H9 (cell line): ENCODE measurements at regions not wholly inside any gene's neighbourhood (a gene's known extent, or its start where the extent isn't known, plus 50 kb on each side); places are given as distances from the start of the nearest gene placed in this dataset.
A peak's percentile ranks its signal among the peaks of the same experiment; 100 is the strongest.

Source experiments
- DNase-seq: peaks from one replicate; pipeline ENCODE4 v3.0.0-alpha.2; 2017
- H2AFZ ChIP-seq: one replicate; pipeline ENCODE4 v1.6.1; 2013; ENCODE audit warnings: mild to moderate bottlenecking, low read length, control low read depth, moderate library complexity
- H2AK5ac ChIP-seq: 2 replicates; pipeline ENCODE4 v1.6.1; 2013; ENCODE audit warnings: low read length, control low read depth, mixed read lengths; ENCODE audit not compliant: insufficient read length
- H2BK120ac ChIP-seq: one replicate; pipeline ENCODE4 v1.6.1; 2013; ENCODE audit warnings: low read depth, mild to moderate bottlenecking, low read length, control low read depth, inconsistent platforms; ENCODE audit not compliant: poor library complexity, severe bottlenecking
- H2BK12ac ChIP-seq: 2 replicates; pipeline ENCODE4 v1.6.1; 2013; ENCODE audit warnings: low read length, control low read depth, mixed read lengths, low read depth; ENCODE audit not compliant: insufficient read length
- H2BK15ac ChIP-seq: 2 replicates; pipeline ENCODE4 v1.6.1; 2013; ENCODE audit warnings: low read depth, low read length, control low read depth
- H2BK20ac ChIP-seq: one replicate; pipeline ENCODE4 v1.6.1; 2013; ENCODE audit warnings: low read depth, mild to moderate bottlenecking, low read length, control low read depth, inconsistent platforms; ENCODE audit not compliant: poor library complexity, severe bottlenecking
- H2BK5ac ChIP-seq: 2 replicates; pipeline ENCODE4 v1.6.1; 2013; ENCODE audit warnings: low read length, control low read depth, mixed read lengths; ENCODE audit not compliant: insufficient read length
- H3K14ac ChIP-seq: 2 replicates; pipeline ENCODE4 v1.6.1; 2013; ENCODE audit warnings: low read length, control low read depth; ENCODE audit not compliant: insufficient read depth
- H3K18ac ChIP-seq: 2 replicates; pipeline ENCODE4 v1.6.1; 2013; ENCODE audit warnings: low read depth, mild to moderate bottlenecking, mixed read lengths, low read length, control low read depth; ENCODE audit not compliant: insufficient read length
- H3K23ac ChIP-seq: 2 replicates; pipeline ENCODE4 v1.6.1; 2013; ENCODE audit warnings: low read length, control low read depth, mixed read lengths, low read depth; ENCODE audit not compliant: insufficient read length
- H3K23me2 ChIP-seq: 2 replicates; pipeline ENCODE4 v1.6.1; 2013; ENCODE audit warnings: low read depth, mild to moderate bottlenecking, mixed read lengths, low read length, control low read depth; ENCODE audit not compliant: insufficient read length, poor library complexity, severe bottlenecking
- H3K27ac ChIP-seq: 2 replicates; pipeline ENCODE4 v1.5.1; 2013; ENCODE audit warnings: low read length, control low read depth, mixed read lengths, low read depth; ENCODE audit not compliant: insufficient read length
- H3K27me3 ChIP-seq: 2 replicates; pipeline ENCODE4 v1.6.1; 2013; ENCODE audit warnings: low read length, control low read depth, inconsistent platforms; ENCODE audit not compliant: insufficient read depth
- H3K4ac ChIP-seq: 2 replicates; pipeline ENCODE4 v1.6.1; 2013; ENCODE audit warnings: low read depth, mild to moderate bottlenecking, control low read depth, inconsistent platforms, low read length, moderate library complexity
- H3K4me1 ChIP-seq: 2 replicates; pipeline ENCODE4 v1.6.1; 2013; ENCODE audit warnings: low read length, control low read depth, inconsistent platforms; ENCODE audit not compliant: insufficient read depth
- H3K4me2 ChIP-seq: 2 replicates; pipeline ENCODE4 v1.6.1; 2013; ENCODE audit warnings: low read length, control low read depth, mixed read lengths; ENCODE audit not compliant: insufficient read length, insufficient read depth
- H3K56ac ChIP-seq: 2 replicates; pipeline ENCODE4 v1.6.1; 2013; ENCODE audit warnings: low read depth, mild to moderate bottlenecking, mixed read lengths, low read length, control low read depth; ENCODE audit not compliant: insufficient read length
- H3K79me1 ChIP-seq: 2 replicates; pipeline ENCODE4 v1.6.1; 2013; ENCODE audit warnings: low read depth, mild to moderate bottlenecking, moderate library complexity, low read length, control low read depth, inconsistent platforms; ENCODE audit not compliant: insufficient read depth, poor library complexity, severe bottlenecking
- H3K79me2 ChIP-seq: 2 replicates; pipeline ENCODE4 v1.6.1; 2013; ENCODE audit warnings: low read length, control low read depth, inconsistent platforms; ENCODE audit not compliant: insufficient read depth
- H3K9ac ChIP-seq: 2 replicates; pipeline ENCODE4 v1.6.1; 2013; ENCODE audit warnings: low read length, control low read depth, mixed read lengths; ENCODE audit not compliant: insufficient read length; ENCODE audit errors: extremely low read depth
- H3K9me3 ChIP-seq: one replicate; pipeline ENCODE4 v1.6.1; 2013; ENCODE audit warnings: low read depth, low read length, inconsistent platforms; ENCODE audit not compliant: control insufficient read depth
- H3T11ph ChIP-seq: one replicate; pipeline ENCODE4 v1.6.1; 2013; ENCODE audit warnings: mild to moderate bottlenecking, low read length, control low read depth, inconsistent platforms
- H4K20me1 ChIP-seq: one replicate; pipeline ENCODE4 v1.6.1; 2013; ENCODE audit not compliant: control insufficient read depth, insufficient read length, insufficient read depth
- H4K5ac ChIP-seq: 2 replicates; pipeline ENCODE4 v1.6.1; 2013; ENCODE audit warnings: low read depth, mild to moderate bottlenecking, mixed read lengths, low read length, control low read depth; ENCODE audit not compliant: insufficient read length
- H4K8ac ChIP-seq: replicated peaks from 2 replicates; pipeline ENCODE4 v1.6.1; 2013; ENCODE audit warnings: low read length, control low read depth, mixed read lengths, low read depth; ENCODE audit not compliant: insufficient read length
- H4K91ac ChIP-seq: 2 replicates; pipeline ENCODE4 v1.6.1; 2013; ENCODE audit warnings: low read depth, mild to moderate bottlenecking, moderate library complexity, mixed read lengths, low read length, control low read depth; ENCODE audit not compliant: insufficient read length
- H3K27ac Mint-ChIP-seq, 3 experiments: 2 replicates in 2 of 3; 3 replicates in 1 of 3; pipeline ENCODE4 v1.8.0; 2020 to 2021; ENCODE audit warnings: mixed read lengths in 3 of 3, mild to moderate bottlenecking in 1 of 3, moderate library complexity in 1 of 3
- H3K27me3 Mint-ChIP-seq: 2 replicates; pipeline ENCODE4 v1.8.0; 2021; ENCODE audit warnings: low read depth, mild to moderate bottlenecking, moderate library complexity, mixed read lengths
- H3K36me3 Mint-ChIP-seq, 3 experiments: 2 replicates in 2 of 3; 3 replicates in 1 of 3; pipeline ENCODE4 v1.8.0; 2020 to 2021; ENCODE audit warnings: low read depth in 3 of 3, mixed read lengths in 3 of 3; ENCODE audit not compliant: insufficient read depth in 1 of 3
- H3K4me1 Mint-ChIP-seq, 2 experiments: 2 replicates each; pipeline ENCODE4 v1.8.0; 2020; ENCODE audit warnings: mixed read lengths in 2 of 2
- H3K4me3 Mint-ChIP-seq, 2 experiments: 2 replicates in 1 of 2; 3 replicates in 1 of 2; pipeline ENCODE4 v1.8.0; 2020 to 2021; ENCODE audit warnings: mild to moderate bottlenecking in 2 of 2, mixed read lengths in 2 of 2, moderate library complexity in 1 of 2
- H3K9me3 Mint-ChIP-seq, 2 experiments: 2 replicates in 1 of 2; 3 replicates in 1 of 2; pipeline ENCODE4 v1.8.0; 2020; ENCODE audit warnings: mild to moderate bottlenecking in 2 of 2, mixed read lengths in 2 of 2, moderate library complexity in 1 of 2
- WGBS: extraction: QIAGEN DNeasy Blood & Tissue Kit; methylation state at CpG from one replicate; pipeline ENCODE4 v1.1.7; 2013; ENCODE audit warnings: missing lambda C conversion rate, low lambda C conversion rate, mixed read lengths; ENCODE audit not compliant: insufficient read length; ENCODE audit errors: extremely low coverage; 5-methylcytosine and 5-hydroxymethylcytosine counted together
- TF ChIP-seq, protein P1 (sequence below): fragments of 200-600 bp; sonication (generic); conservative IDR thresholded peaks from 3 replicates; pipeline ENCODE4 v1.8.0; 2021; ENCODE audit warnings: antibody characterized with exemption, mild to moderate bottlenecking

DNA sequence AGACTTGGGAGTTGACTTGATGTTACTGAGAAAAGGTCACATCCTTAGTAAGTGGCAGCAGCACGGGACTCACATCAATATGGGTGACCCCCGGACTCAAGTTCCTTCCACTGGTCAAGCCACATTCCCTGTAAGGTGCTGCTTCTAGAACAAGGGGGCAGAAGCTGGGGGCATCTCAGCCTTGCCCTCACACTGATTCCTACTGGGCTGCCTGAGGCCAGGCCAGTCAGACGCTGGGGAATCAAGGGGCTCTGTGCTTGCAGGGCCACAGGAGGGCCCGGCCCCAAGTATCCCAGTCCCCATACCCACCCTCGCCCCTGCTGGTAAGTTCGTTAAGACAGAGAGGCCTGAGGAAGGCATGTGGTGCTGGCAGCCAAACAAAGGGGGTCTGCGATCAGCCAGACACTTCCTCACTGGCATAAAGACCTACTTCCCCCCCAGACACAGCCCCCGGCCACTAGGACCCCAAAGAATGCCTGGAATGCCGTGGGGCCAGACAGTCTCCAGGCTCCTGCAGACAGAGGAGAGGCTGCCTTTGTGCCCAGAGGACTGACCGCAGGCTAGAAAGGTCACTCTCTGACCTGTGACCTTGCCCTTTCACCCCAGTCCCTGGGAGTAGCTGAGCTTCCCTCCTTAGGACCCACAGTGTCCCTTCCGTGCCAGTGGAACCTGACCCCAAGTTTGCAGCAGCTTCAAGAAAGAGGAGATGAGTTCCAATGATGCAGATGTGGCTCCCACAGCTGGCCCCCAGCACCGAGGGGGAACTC lies 83.6 kb downstream of the HS1BP3 start:
- H3K23me2 ChIP-seq = no peaks in the 10 kb centered on the region
- Mint-ChIP-seq H3K27ac (peak overlapping the region in 2 of 3 experiments; percentile 73 to 89; a peak in 5 of 7 replicates), H3K4me3 (peak overlapping the region in 1 of 2 experiments; percentile 32; a peak in 1 of 5 replicates), H3K27me3 (peaks cover 7% of the 10 kb centered on the region), H3K9me3 (no peaks in the 10 kb centered on the region; a peak in 2 of 5 replicates), H3K36me3 (no peaks in the 10 kb centered on the region), H3K4me1 (peaks cover 22 to 25% of the 10 kb centered on the region in 2 experiments)
- H3K27me3 ChIP-seq = no peaks in the 10 kb centered on the region; the same call in 1 of the 2 replicates
- H2BK15ac ChIP-seq = no peak overlapping the region
- TF ChIP-seq, protein P1, sequence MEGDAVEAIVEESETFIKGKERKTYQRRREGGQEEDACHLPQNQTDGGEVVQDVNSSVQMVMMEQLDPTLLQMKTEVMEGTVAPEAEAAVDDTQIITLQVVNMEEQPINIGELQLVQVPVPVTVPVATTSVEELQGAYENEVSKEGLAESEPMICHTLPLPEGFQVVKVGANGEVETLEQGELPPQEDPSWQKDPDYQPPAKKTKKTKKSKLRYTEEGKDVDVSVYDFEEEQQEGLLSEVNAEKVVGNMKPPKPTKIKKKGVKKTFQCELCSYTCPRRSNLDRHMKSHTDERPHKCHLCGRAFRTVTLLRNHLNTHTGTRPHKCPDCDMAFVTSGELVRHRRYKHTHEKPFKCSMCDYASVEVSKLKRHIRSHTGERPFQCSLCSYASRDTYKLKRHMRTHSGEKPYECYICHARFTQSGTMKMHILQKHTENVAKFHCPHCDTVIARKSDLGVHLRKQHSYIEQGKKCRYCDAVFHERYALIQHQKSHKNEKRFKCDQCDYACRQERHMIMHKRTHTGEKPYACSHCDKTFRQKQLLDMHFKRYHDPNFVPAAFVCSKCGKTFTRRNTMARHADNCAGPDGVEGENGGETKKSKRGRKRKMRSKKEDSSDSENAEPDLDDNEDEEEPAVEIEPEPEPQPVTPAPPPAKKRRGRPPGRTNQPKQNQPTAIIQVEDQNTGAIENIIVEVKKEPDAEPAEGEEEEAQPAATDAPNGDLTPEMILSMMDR = no peak; the same call in 2 of the 3 replicates
- peak overlapping the region; percentile 83 for H3K18ac ChIP-seq
- no peak overlapping the region for H2AK5ac ChIP-seq
- WGBS = no CpG with 5 or more reads among the region's 12 CpGs
- H3K79me1 ChIP-seq = no peaks in the 10 kb centered on the region
- H3K23ac ChIP-seq = no peak overlapping the region
- H3K56ac ChIP-seq = no peak overlapping the region
- no peak overlapping the region for H2BK5ac ChIP-seq
- H4K8ac ChIP-seq = no peak overlapping the region
- peak; percentile 82 for DNase-seq
- H3K9ac ChIP-seq = no peak overlapping the region
- no peak overlapping the region for H2AFZ ChIP-seq
- no peaks in the 10 kb centered on the region for H3K79me2 ChIP-seq
- no peak overlapping the region for H3K4ac ChIP-seq
- H4K5ac ChIP-seq = no peak overlapping the region
- H3K9me3 ChIP-seq = no peaks in the 10 kb centered on the region
- peak overlapping the region; percentile 77; the same call in 1 of the 2 replicates for H3K14ac ChIP-seq
- H3K4me2 ChIP-seq = no peak overlapping the region
- H2BK20ac ChIP-seq = no peak overlapping the region
- H4K20me1 ChIP-seq = no peaks in the 10 kb centered on the region
- no peak overlapping the region for H4K91ac ChIP-seq
- H3K27ac ChIP-seq = no peak overlapping the region
- no peaks in the 10 kb centered on the region; the same call in 1 of the 2 replicates for H3K4me1 ChIP-seq
- H3T11ph ChIP-seq = no peak overlapping the region
- peak overlapping the region; percentile 10 for H2BK12ac ChIP-seq
- H2BK120ac ChIP-seq = no peak overlapping the region
